ENCODE measurements at regions not wholly inside any gene's neighbourhood (a gene's known extent, or its start where the extent isn't known, plus 50 kb on each side); places are given as distances from the start of the nearest gene placed in this dataset.

DNA sequence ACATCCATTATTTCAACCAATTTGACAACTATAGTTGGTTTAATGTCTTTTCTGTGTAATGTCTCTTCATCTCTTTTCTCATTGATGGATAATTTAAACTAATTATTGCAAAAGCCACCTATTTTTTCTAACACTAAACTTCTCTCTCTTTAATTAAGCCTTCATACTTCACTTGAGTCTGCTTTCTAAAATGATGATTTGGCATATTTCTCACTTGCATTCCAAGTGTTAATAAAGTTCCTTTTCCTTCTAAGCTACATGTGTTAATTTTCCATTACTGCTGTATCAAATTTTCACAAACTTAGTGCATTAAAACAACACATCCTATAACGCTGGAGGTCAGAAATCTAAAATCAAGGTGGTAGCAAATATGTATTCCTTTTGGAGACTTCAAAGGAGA is 1743.8 kb upstream of the PCDH7 start:
- no peak overlapping the region for H3K4me2 ChIP-seq
- TF ChIP-seq, protein P1, sequence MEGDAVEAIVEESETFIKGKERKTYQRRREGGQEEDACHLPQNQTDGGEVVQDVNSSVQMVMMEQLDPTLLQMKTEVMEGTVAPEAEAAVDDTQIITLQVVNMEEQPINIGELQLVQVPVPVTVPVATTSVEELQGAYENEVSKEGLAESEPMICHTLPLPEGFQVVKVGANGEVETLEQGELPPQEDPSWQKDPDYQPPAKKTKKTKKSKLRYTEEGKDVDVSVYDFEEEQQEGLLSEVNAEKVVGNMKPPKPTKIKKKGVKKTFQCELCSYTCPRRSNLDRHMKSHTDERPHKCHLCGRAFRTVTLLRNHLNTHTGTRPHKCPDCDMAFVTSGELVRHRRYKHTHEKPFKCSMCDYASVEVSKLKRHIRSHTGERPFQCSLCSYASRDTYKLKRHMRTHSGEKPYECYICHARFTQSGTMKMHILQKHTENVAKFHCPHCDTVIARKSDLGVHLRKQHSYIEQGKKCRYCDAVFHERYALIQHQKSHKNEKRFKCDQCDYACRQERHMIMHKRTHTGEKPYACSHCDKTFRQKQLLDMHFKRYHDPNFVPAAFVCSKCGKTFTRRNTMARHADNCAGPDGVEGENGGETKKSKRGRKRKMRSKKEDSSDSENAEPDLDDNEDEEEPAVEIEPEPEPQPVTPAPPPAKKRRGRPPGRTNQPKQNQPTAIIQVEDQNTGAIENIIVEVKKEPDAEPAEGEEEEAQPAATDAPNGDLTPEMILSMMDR (conservative IDR thresholded peaks at IDR 0.05): no peak
- TF ChIP-seq EZH2 (IDR thresholded peaks at IDR 0.05; ENCODE audit: low read depth): no peak
- intact Hi-C loops (cut with micrococcal nuclease; ENCODE audit: unreplicated experiment): no loop called here
- H3K9me2 ChIP-seq (ENCODE audit: insufficient read depth): no peaks in the 10 kb centered on the region
- POLR2A ChIA-PET (ENCODE audit: unreplicated experiment): no interaction called here
- no peak for DNase-seq
- no peaks in the 10 kb centered on the region for H3F3A ChIP-seq (ENCODE audit: insufficient read depth, low read depth)
- H2AFZ ChIP-seq: no peak overlapping the region
- no peaks in the 10 kb centered on the region for H4K20me1 ChIP-seq (ENCODE audit: insufficient read depth)
- H3K9me3 ChIP-seq (ENCODE audit: insufficient read depth, low read depth): no peaks in the 10 kb centered on the region
- no peak overlapping the region for H3K4me3 ChIP-seq
- no peaks in the 10 kb centered on the region for H3K27me3 ChIP-seq (ENCODE audit: insufficient read depth, low read depth)
- CTCF ChIA-PET: no interaction called here
- BruUV-seq (replicated peaks): no TSS peak
- H3K79me2 ChIP-seq (ENCODE audit: low read depth): no peaks in the 10 kb centered on the region
- H3K36me3 ChIP-seq (ENCODE audit: low read depth): no peaks in the 10 kb centered on the region
- no peak overlapping the region for H3K27ac ChIP-seq
- no peaks in the 10 kb centered on the region for H3K4me1 ChIP-seq (replicated peaks; ENCODE audit: insufficient read depth)

DNA sequence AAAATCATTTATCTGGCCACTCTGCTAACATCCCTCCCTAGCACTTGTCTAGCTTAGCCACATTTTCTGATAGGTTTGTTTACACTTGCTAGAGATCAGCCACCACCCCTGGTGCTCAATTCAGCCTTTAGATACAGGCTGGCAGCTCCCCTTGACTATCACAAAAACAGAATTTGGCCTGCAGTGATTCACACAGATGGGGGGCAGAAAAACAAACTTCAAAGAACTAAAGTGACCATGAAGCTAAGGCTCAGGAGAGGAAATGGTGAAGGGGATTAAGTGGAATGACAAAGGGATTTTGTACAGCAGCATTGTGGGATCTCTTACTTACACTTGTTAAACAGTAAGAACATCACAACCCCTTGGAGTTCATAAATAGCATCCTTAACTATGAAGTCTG is 1718.0 kb upstream of the PCDH7 start:
- H3K4me1 ChIP-seq (replicated peaks; ENCODE audit: insufficient read depth): no peaks in the 10 kb centered on the region
- no peaks in the 10 kb centered on the region for H3K9me3 ChIP-seq (ENCODE audit: insufficient read depth, low read depth)
- TF ChIP-seq EZH2 (IDR thresholded peaks at IDR 0.05; ENCODE audit: low read depth): no peak
- TF ChIP-seq, protein P1 (conservative IDR thresholded peaks at IDR 0.05): no peak
- no peaks in the 10 kb centered on the region for H3K36me3 ChIP-seq (ENCODE audit: low read depth)
- no peaks in the 10 kb centered on the region for H4K20me1 ChIP-seq (ENCODE audit: insufficient read depth)
- no peaks in the 10 kb centered on the region for H3F3A ChIP-seq (ENCODE audit: insufficient read depth, low read depth)
- H3K27ac ChIP-seq: no peak overlapping the region
- intact Hi-C loops (cut with micrococcal nuclease; ENCODE audit: unreplicated experiment): no loop called here
- H3K27me3 ChIP-seq (ENCODE audit: insufficient read depth, low read depth): no peaks in the 10 kb centered on the region
- no peak overlapping the region for H3K4me2 ChIP-seq
- no peaks in the 10 kb centered on the region for H3K79me2 ChIP-seq (ENCODE audit: low read depth)
- no peaks in the 10 kb centered on the region for H3K9me2 ChIP-seq (ENCODE audit: insufficient read depth)
- H2AFZ ChIP-seq: no peak overlapping the region
- no peak for DNase-seq
- ChIA-PET POLR2A (ENCODE audit: unreplicated experiment) (no interaction called here), CTCF (no interaction called here)
- no peak overlapping the region for H3K4me3 ChIP-seq
- BruUV-seq (replicated peaks): no TSS peak

DNA sequence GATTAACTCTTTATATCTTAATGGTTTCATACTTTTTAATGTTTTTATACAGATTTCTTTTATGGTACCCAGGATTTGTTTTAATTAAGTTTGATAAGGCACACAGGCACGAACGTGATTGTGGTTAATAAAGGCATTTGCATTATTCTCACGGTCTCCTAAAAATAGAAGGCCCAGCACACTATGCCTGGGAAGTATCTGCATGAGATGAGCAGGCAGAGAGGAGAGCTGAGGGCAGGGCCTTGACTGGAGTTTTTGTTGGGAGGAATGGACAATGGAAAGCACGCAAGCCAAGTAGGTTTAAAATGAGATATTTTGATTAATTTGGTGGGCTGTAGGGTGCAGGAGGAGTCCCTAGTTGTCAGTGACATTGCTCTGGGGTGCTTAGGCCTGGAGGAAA is 1714.3 kb upstream of the PCDH7 start:
- H3K4me3 ChIP-seq: no peak overlapping the region
- no TSS peak for BruUV-seq (replicated peaks)
- no peak overlapping the region for H3K4me2 ChIP-seq
- no peak overlapping the region for H3K27ac ChIP-seq
- POLR2A ChIA-PET (ENCODE audit: unreplicated experiment): no interaction called here
- H3K9me2 ChIP-seq (ENCODE audit: insufficient read depth): no peaks in the 10 kb centered on the region
- no peaks in the 10 kb centered on the region for H3K36me3 ChIP-seq (ENCODE audit: low read depth)
- H3K79me2 ChIP-seq (ENCODE audit: low read depth): no peaks in the 10 kb centered on the region
- no peak for DNase-seq
- no peaks in the 10 kb centered on the region for H3K27me3 ChIP-seq (ENCODE audit: insufficient read depth, low read depth)
- H3K4me1 ChIP-seq (replicated peaks; ENCODE audit: insufficient read depth): no peaks in the 10 kb centered on the region
- TF ChIP-seq, protein P1 (conservative IDR thresholded peaks at IDR 0.05): no peak
- no peak for TF ChIP-seq EZH2 (IDR thresholded peaks at IDR 0.05; ENCODE audit: low read depth)
- intact Hi-C loops (cut with micrococcal nuclease; ENCODE audit: unreplicated experiment): no loop called here
- no peaks in the 10 kb centered on the region for H4K20me1 ChIP-seq (ENCODE audit: insufficient read depth)
- CTCF ChIA-PET: no interaction called here
- no peak overlapping the region for H2AFZ ChIP-seq
- no peaks in the 10 kb centered on the region for H3K9me3 ChIP-seq (ENCODE audit: insufficient read depth, low read depth)
- no peaks in the 10 kb centered on the region for H3F3A ChIP-seq (ENCODE audit: insufficient read depth, low read depth)
